ENCODE measurements at regions not wholly inside any gene's neighbourhood (a gene's known extent, or its start where the extent isn't known, plus 50 kb on each side); places are given as distances from the start of the nearest gene placed in this dataset.

DNA sequence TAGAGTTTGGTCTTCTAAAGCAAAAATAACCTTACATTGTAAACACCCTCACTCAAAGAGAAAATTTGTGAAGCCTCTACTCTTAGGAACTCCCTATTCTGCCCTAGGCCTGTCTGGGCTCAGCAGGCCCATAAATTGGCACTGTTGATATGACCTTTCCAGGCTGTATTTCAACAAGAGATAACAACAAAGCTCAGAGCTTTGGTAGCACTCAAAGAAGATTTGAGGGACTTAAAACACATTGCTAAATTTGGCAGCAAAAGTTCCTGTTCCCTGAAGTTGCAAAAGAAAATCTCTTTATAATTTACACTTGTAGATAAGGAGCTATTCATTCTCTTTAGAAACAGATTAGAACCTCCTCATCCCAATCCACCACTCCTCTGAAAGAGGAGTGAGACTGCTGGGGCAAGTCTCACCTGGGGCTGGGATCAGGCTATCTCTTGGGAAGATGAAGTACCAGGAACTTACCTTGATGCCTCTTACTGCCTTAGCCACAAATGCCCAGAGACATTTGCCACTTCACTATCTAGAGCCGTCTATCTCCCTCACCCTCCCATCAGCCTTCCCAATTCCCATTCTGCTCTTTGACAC lies 110.4 kb upstream of the AKIP1 start:
- H3K36me3 ChIP-seq = no peaks in the 10 kb centered on the region
- H3K4me1 ChIP-seq (ENCODE audit: control insufficient read depth in 1 of 2, insufficient read depth in 1 of 2, low read depth in 1 of 2, low read length in 1 of 2) = peaks cover 28 to 50% of the 10 kb centered on the region in 2 experiments
- TF ChIP-seq, protein P1, sequence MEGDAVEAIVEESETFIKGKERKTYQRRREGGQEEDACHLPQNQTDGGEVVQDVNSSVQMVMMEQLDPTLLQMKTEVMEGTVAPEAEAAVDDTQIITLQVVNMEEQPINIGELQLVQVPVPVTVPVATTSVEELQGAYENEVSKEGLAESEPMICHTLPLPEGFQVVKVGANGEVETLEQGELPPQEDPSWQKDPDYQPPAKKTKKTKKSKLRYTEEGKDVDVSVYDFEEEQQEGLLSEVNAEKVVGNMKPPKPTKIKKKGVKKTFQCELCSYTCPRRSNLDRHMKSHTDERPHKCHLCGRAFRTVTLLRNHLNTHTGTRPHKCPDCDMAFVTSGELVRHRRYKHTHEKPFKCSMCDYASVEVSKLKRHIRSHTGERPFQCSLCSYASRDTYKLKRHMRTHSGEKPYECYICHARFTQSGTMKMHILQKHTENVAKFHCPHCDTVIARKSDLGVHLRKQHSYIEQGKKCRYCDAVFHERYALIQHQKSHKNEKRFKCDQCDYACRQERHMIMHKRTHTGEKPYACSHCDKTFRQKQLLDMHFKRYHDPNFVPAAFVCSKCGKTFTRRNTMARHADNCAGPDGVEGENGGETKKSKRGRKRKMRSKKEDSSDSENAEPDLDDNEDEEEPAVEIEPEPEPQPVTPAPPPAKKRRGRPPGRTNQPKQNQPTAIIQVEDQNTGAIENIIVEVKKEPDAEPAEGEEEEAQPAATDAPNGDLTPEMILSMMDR (IDR thresholded peaks at IDR 0.05) = no peak

DNA sequence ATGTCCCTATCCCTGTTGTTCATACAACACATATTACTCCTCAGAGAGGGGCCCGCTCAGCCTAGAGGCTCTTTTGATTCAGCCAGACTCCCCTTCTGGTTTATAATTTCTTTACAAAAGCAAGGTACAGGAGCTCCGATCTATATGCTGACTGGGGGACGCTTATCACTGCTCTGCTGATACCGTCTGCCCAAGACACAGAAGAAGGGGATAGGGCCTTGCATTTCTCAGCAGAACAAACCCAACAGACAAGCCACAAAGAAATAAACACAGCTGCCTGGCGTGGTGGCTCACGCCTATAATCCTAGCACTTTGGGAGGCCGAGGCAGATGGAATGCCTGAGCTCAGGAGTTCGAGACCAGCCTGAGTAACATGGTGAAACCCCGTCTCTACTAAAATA lies 109.9 kb upstream of the AKIP1 start:
- Histone ChIP-seq H3K27ac (no peak overlapping the region), H3K4me1 (ENCODE audit: control insufficient read depth in 1 of 2, insufficient read depth in 1 of 2, low read depth in 1 of 2, low read length in 1 of 2) (peaks cover 28 to 52% of the 10 kb centered on the region in 2 experiments), H3K9me3 (no peaks in the 10 kb centered on the region), H3K27me3 (no peaks in the 10 kb centered on the region), H3K4me3 (ENCODE audit: low read depth in 1 of 2, low read length in 1 of 2) (no peak overlapping the region), H3K36me3 (no peaks in the 10 kb centered on the region)
- TF ChIP-seq, protein P1 (IDR thresholded peaks at IDR 0.05) = no peak

More for the DNA sequence above, 110.4 kb upstream of the AKIP1 start:
- Histone ChIP-seq H3K9me3 (no peaks in the 10 kb centered on the region), H3K27ac (peak overlapping the region; percentile 18), H3K27me3 (no peaks in the 10 kb centered on the region), H3K4me3 (ENCODE audit: low read depth in 1 of 2, low read length in 1 of 2) (no peak overlapping the region)

DNA sequence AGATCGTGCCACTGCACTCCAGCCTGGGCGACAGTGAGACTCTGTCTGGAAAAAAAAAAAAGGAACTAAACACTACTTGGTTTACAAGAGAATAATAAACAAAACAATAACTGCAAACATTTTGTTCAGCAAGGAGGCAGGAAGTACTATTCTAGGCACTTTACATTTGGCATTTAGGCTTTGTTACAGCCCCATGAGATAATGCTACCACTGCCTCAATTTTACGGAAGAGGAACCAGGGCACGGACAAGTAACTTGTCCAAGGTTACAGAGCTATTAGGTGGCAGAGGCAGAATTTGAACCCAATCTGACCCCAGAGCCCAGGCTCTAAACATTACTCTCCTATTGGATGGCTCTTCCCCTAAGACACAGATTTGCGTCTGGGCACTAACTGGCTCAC lies 108.7 kb upstream of the AKIP1 start:
- Histone ChIP-seq H3K27me3 (no peaks in the 10 kb centered on the region), H3K27ac (peak overlapping the region; percentile 18), H3K4me3 (ENCODE audit: low read depth in 1 of 2, low read length in 1 of 2) (no peak overlapping the region), H3K4me1 (ENCODE audit: control insufficient read depth in 1 of 2, insufficient read depth in 1 of 2, low read depth in 1 of 2, low read length in 1 of 2) (peaks cover 28 to 52% of the 10 kb centered on the region in 2 experiments), H3K9me3 (no peaks in the 10 kb centered on the region), H3K36me3 (no peaks in the 10 kb centered on the region)
- TF ChIP-seq, protein P1 (IDR thresholded peaks at IDR 0.05) = no peak

DNA sequence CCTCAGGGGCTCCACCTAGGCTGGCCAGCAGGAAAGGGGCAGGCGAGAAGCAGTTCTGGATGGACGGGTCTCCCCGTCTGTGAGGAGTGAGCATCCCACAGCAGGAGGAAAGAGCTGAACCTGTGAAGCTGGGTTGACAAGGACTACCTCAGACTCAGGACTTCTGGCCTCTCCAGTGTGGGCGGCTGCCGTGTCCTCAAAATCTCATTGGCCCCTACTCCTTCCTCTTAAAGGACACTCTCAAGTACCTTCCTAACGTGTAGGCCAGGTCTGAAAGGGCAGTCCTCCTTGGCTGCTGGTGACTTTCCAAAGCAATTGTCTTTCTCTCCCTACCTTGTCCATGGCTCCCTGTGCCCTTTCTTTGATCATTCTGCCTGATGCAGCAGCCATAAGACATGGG lies 107.0 kb upstream of the AKIP1 start:
- Histone ChIP-seq H3K4me1 (ENCODE audit: control insufficient read depth in 1 of 2, insufficient read depth in 1 of 2, low read depth in 1 of 2, low read length in 1 of 2) (peaks cover 36 to 64% of the 10 kb centered on the region in 2 experiments), H3K4me3 (ENCODE audit: low read depth in 1 of 2, low read length in 1 of 2) (no peak overlapping the region), H3K36me3 (no peaks in the 10 kb centered on the region), H3K27ac (peak overlapping the region; percentile 30), H3K9me3 (no peaks in the 10 kb centered on the region), H3K27me3 (no peaks in the 10 kb centered on the region)
- TF ChIP-seq, protein P1 (IDR thresholded peaks at IDR 0.05) = no peak

DNA sequence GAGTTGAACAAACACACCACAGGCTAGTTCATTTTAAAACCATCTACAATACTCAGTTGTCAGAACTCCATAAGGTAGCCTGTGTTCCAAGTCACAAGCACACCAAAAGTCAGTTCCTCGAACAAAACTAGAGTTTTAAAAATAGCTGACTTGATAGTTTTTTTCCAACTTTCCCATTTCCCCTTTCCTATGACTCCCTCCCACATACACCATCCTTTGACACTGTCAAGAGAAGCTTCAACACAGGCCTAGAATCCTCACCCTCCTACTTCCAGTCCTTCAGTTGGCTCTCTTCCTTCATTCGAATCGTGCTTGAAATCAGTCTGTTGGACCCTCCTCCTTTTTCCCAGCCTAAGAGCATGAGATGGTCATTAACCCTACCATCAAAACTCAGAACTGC lies 105.7 kb upstream of the AKIP1 start:
- Histone ChIP-seq H3K36me3 (no peaks in the 10 kb centered on the region), H3K9me3 (no peaks in the 10 kb centered on the region), H3K4me1 (ENCODE audit: control insufficient read depth in 1 of 2, insufficient read depth in 1 of 2, low read depth in 1 of 2, low read length in 1 of 2) (peaks cover 38 to 74% of the 10 kb centered on the region in 2 experiments), H3K4me3 (ENCODE audit: low read depth in 1 of 2, low read length in 1 of 2) (no peak overlapping the region), H3K27ac (no peak overlapping the region), H3K27me3 (no peaks in the 10 kb centered on the region)
- TF ChIP-seq, protein P1 (IDR thresholded peaks at IDR 0.05) = no peak
